ENCODE measurements at regions not wholly inside any gene's neighbourhood (a gene's known extent, or its start where the extent isn't known, plus 50 kb on each side); places are given as distances from the start of the nearest gene placed in this dataset.

- TF ChIP-seq, protein P1, sequence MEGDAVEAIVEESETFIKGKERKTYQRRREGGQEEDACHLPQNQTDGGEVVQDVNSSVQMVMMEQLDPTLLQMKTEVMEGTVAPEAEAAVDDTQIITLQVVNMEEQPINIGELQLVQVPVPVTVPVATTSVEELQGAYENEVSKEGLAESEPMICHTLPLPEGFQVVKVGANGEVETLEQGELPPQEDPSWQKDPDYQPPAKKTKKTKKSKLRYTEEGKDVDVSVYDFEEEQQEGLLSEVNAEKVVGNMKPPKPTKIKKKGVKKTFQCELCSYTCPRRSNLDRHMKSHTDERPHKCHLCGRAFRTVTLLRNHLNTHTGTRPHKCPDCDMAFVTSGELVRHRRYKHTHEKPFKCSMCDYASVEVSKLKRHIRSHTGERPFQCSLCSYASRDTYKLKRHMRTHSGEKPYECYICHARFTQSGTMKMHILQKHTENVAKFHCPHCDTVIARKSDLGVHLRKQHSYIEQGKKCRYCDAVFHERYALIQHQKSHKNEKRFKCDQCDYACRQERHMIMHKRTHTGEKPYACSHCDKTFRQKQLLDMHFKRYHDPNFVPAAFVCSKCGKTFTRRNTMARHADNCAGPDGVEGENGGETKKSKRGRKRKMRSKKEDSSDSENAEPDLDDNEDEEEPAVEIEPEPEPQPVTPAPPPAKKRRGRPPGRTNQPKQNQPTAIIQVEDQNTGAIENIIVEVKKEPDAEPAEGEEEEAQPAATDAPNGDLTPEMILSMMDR (conservative IDR thresholded peaks at IDR 0.05) = no peak
- TF ChIP-seq ZFX (IDR thresholded peaks at IDR 0.05) = no peak
Measured at GRCh38 chr2:19598971-19599370, 240.5 kb upstream of the OSR1 start.

All from C4-2B (cell line).